ENCODE measurements at regions not wholly inside any gene's neighbourhood (a gene's known extent, or its start where the extent isn't known, plus 50 kb on each side); places are given as distances from the start of the nearest gene placed in this dataset.

GRCh38 chr2:192414794-192415193 lies 220.1 kb upstream of the TMEFF2 start:
- TF ChIP-seq POLR2AphosphoS5 (IDR thresholded peaks at IDR 0.05; ENCODE audit: insufficient read depth, low read depth, low read length) (no peak), FOS (IDR thresholded peaks at IDR 0.05; ENCODE audit: borderline replicate concordance, insufficient read depth, low read length) (no peak), EZH2 (IDR thresholded peaks at IDR 0.05; ENCODE audit: borderline replicate concordance, low read depth, low read length, severe bottlenecking) (no peak), CTCF (IDR thresholded peaks at IDR 0.05; ENCODE audit: extremely low read depth in 1 of 2, insufficient read depth in 1 of 2, low read depth in 1 of 2, low read length in 2 of 2) (no peak), POLR2A (IDR thresholded peaks at IDR 0.05; ENCODE audit: low read depth, low read length) (no peak)

All from endothelial cell of umbilical vein (primary cell).